ENCODE measurements at regions not wholly inside any gene's neighbourhood (a gene's known extent, or its start where the extent isn't known, plus 50 kb on each side); places are given as distances from the start of the nearest gene placed in this dataset.

GRCh38 chr20:23145281-23145700, 59.2 kb upstream of the CD93 start:
- TF ChIP-seq, protein P1, sequence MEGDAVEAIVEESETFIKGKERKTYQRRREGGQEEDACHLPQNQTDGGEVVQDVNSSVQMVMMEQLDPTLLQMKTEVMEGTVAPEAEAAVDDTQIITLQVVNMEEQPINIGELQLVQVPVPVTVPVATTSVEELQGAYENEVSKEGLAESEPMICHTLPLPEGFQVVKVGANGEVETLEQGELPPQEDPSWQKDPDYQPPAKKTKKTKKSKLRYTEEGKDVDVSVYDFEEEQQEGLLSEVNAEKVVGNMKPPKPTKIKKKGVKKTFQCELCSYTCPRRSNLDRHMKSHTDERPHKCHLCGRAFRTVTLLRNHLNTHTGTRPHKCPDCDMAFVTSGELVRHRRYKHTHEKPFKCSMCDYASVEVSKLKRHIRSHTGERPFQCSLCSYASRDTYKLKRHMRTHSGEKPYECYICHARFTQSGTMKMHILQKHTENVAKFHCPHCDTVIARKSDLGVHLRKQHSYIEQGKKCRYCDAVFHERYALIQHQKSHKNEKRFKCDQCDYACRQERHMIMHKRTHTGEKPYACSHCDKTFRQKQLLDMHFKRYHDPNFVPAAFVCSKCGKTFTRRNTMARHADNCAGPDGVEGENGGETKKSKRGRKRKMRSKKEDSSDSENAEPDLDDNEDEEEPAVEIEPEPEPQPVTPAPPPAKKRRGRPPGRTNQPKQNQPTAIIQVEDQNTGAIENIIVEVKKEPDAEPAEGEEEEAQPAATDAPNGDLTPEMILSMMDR (IDR thresholded peaks at IDR 0.05) = no peak
- TF ChIP-seq POLR2AphosphoS5 (IDR thresholded peaks at IDR 0.05) = peak; percentile 51 to 55
- TF ChIP-seq POLR2A (IDR thresholded peaks at IDR 0.05) = peak in 1 of 4 donors; percentile 61
- TF ChIP-seq EP300 (IDR thresholded peaks at IDR 0.05) = peak in 1 of 4 donors; percentile 84
